Lower leg skin (tissue), 4 donors: ENCODE measurements at regions not wholly inside any gene's neighbourhood (a gene's known extent, or its start where the extent isn't known, plus 50 kb on each side); places are given as distances from the start of the nearest gene placed in this dataset.

ENCODE experiments used
- DNase-seq, 2 donors: peaks; one replicate each; pipeline ENCODE4 v3.0.0-alpha.2; 2019; ENCODE audit warnings: low spot score in 2 of 2
- H3K4me3 ChIP-seq: fragments of 200-600 bp; sonication (generic); 2 replicates; pipeline ENCODE4 v1.5.1; 2017; ENCODE audit warnings: mild to moderate bottlenecking, low read depth; ENCODE audit not compliant: poor library complexity, severe bottlenecking
- CTCF ChIP-seq, 3 donors: fragments of 450-650 bp; IDR thresholded peaks; one replicate each; pipeline ENCODE4 v1.5.1; 2016; ENCODE audit warnings: antibody characterized with exemption in 3 of 3, mild to moderate bottlenecking in 3 of 3, moderate library complexity in 2 of 3
- POLR2A ChIP-seq, 2 donors: fragments of 450-650 bp; IDR thresholded peaks; one replicate each; pipeline ENCODE4 v1.6.1; 2016 to 2017; ENCODE audit warnings: antibody characterized with exemption in 2 of 2, mild to moderate bottlenecking in 1 of 2, moderate library complexity in 1 of 2
- WGBS, 2 donors: methylation state at CpG; one replicate each; pipeline ENCODE4 v1.1.5; 2018; 5-methylcytosine and 5-hydroxymethylcytosine counted together
- intact Hi-C: fragments of 100-400 bp; cut with DNase I; formaldehyde crosslinking; loops from one replicate; pipeline ENCODE4 v1.15.0; 2023; ENCODE audit warnings: low total_unique reads

- no peak overlapping the region for H3K4me3 ChIP-seq
- TF ChIP-seq POLR2A (IDR thresholded peaks at IDR 0.05) (no peak), CTCF (IDR thresholded peaks at IDR 0.05) (no peak)
- 21 to 37% methylated on average over 8 to 11 of the region's 11 CpGs for WGBS, 2 donors
- intact Hi-C loops = no loop called here
- peak; percentile 43 to 82 for DNase-seq
Observed at GRCh38 chr15:31457631-31458526, 131.2 kb downstream of the KLF13 start.

DNA sequence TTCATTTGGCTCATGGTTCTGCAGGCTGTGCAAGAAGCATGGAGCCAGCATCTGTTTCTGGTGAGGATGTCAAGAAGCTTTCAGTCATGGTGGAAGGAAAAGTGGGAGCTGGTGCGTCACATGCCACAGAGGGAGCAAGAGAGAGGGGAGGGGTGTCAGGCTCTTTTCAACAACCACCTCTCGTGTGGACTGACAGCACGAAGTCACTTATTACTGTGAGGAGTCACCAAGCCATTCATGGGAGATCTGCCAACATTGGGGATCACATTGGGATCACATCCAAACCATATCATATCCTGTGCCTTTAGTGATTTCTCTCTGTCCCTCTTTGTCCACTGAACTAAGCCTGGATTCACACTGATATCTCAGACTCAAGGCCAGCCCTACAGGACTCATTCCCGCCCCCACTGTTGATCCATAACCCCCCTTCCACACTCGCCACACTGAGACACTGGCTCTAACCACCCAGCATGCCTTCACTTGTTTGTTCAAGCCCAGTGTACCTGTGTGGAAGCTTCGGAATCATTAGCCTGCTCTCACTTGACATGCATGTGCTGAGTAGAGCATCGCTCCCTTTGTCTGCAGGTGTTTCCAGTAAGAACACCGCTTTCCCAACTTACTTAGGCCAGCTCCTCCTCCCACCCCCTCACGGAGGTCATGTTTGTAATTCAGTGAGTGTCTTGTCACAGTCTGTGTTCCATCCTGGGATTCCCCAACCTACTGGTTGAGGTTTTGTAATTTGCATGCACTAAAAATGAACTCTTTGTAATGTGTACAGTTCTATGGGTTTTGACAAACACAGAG, 132.2 kb downstream of the KLF13 start:
- intact Hi-C loops = no loop called here
- 39 to 47% methylated on average over 9 of the region's 9 CpGs for WGBS, 2 donors
- TF ChIP-seq POLR2A (IDR thresholded peaks at IDR 0.05) = no peak
- no peak for TF ChIP-seq CTCF (IDR thresholded peaks at IDR 0.05)
- no peak overlapping the region for H3K4me3 ChIP-seq
- DNase-seq = peak; percentile 47 to 66

DNA sequence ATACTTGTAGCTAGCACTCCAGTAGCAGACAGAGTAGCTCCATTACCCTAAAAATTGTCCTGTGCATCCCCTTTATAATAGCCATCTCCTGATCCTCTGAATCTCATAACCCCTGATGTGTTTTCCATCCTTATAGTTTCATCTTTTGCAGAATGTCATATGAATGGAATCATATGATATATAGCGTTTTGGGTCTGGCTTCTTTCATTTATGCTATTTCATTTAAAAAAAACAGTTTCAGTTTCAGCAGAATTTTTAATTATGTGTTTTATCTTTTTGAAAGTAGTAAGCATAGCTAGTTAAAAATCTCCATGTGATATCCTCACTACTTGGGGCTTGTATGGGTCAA, 132.7 kb downstream of the KLF13 start:
- WGBS, 2 donors = 75 to 83% methylated on average over 1 of the region's 1 CpG
- intact Hi-C loops = no loop called here
- DNase-seq = no peak
- no peak overlapping the region for H3K4me3 ChIP-seq
- TF ChIP-seq POLR2A (IDR thresholded peaks at IDR 0.05) (no peak), CTCF (IDR thresholded peaks at IDR 0.05) (no peak)

DNA sequence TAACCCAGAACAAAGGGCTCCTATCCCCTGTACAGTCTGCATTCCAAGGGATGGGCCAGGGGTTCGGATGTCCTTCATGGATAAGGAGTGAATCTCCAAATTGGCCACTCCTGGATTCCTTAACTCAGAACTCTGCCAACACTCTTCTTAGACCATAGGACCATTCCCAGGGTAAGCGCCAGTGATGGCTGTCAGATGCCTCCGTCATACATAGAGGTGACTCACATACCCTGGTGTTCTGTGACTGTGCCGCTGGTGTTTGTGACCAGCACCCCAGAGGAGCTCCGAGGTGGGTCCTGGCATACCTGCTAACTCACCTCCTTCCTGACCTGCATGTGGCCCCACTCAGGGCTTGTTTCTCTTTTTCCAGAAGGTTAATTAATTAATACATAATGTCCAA, 134.7 kb downstream of the KLF13 start:
- TF ChIP-seq POLR2A (IDR thresholded peaks at IDR 0.05) (no peak), CTCF (IDR thresholded peaks at IDR 0.05) (no peak)
- no peak overlapping the region for H3K4me3 ChIP-seq
- peak; percentile 13 to 74 for DNase-seq
- intact Hi-C loops = no loop called here
- WGBS, 2 donors = 89 to 95% methylated on average over 5 of the region's 5 CpGs

- DNase-seq = peak; percentile 9 to 73
- 81 to 84% methylated on average over 9 of the region's 9 CpGs for WGBS, 2 donors
- TF ChIP-seq CTCF (IDR thresholded peaks at IDR 0.05) (no peak), POLR2A (IDR thresholded peaks at IDR 0.05) (no peak)
- intact Hi-C loops = no loop called here
- H3K4me3 ChIP-seq = no peak overlapping the region
Observed at GRCh38 chr15:31461911-31462480, 135.4 kb downstream of the KLF13 start.
